ENCODE measurements at regions not wholly inside any gene's neighbourhood (a gene's known extent, or its start where the extent isn't known, plus 50 kb on each side); places are given as distances from the start of the nearest gene placed in this dataset.
A peak's percentile ranks its signal among the peaks of the same experiment; 100 is the strongest.

DNA sequence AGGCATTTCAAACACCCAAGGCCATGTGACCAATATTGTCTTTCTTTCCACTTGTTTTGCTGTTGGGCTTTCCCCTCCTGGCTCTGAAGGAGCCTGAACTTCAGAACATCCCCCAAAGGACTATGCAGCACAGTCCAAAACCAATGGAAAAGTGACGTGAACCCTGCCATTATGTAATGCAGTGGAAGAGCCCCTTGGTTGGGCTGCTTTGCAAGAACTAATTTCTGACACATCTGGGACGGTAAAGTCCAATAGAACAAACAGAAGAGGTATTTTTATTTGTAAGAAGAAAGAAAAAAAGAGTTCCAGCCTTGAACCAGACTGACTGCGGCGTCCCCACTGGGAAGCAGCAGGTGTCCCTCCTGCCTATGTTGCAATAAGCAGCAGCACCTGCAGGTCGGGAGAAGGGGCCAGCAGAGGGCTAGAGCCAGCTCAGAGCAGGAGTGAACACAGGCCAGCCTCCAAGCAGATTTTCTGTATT, 116.7 kb downstream of the CDC7 start:
- Histone ChIP-seq H3K36me3 (replicated peaks; ENCODE audit: low read depth, low read length) (no peaks in the 10 kb centered on the region), H3K27ac (ENCODE audit: low read length) (no peak overlapping the region), H3K27me3 (ENCODE audit: low read depth, low read length) (no peaks in the 10 kb centered on the region), H2AFZ (ENCODE audit: low read depth, low read length) (no peak overlapping the region), H3K9ac (ENCODE audit: low read length) (no peak overlapping the region), H3K79me2 (ENCODE audit: low read length) (no peaks in the 10 kb centered on the region), H3K4me3 (ENCODE audit: low read length) (no peak overlapping the region), H3K9me3 (ENCODE audit: insufficient read depth, low read length) (no peaks in the 10 kb centered on the region), H4K20me1 (ENCODE audit: insufficient read depth, low read length) (no peaks in the 10 kb centered on the region), H3K4me2 (ENCODE audit: low read length) (no peak overlapping the region), H3K4me1 (ENCODE audit: low read length) (no peaks in the 10 kb centered on the region)
- TF ChIP-seq, protein P1, sequence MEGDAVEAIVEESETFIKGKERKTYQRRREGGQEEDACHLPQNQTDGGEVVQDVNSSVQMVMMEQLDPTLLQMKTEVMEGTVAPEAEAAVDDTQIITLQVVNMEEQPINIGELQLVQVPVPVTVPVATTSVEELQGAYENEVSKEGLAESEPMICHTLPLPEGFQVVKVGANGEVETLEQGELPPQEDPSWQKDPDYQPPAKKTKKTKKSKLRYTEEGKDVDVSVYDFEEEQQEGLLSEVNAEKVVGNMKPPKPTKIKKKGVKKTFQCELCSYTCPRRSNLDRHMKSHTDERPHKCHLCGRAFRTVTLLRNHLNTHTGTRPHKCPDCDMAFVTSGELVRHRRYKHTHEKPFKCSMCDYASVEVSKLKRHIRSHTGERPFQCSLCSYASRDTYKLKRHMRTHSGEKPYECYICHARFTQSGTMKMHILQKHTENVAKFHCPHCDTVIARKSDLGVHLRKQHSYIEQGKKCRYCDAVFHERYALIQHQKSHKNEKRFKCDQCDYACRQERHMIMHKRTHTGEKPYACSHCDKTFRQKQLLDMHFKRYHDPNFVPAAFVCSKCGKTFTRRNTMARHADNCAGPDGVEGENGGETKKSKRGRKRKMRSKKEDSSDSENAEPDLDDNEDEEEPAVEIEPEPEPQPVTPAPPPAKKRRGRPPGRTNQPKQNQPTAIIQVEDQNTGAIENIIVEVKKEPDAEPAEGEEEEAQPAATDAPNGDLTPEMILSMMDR (IDR thresholded peaks at IDR 0.05; ENCODE audit: low read depth, low read length): peak; percentile 46
- no peak for TF ChIP-seq EZH2phosphoT487 (IDR thresholded peaks at IDR 0.05; ENCODE audit: low read depth)

DNA sequence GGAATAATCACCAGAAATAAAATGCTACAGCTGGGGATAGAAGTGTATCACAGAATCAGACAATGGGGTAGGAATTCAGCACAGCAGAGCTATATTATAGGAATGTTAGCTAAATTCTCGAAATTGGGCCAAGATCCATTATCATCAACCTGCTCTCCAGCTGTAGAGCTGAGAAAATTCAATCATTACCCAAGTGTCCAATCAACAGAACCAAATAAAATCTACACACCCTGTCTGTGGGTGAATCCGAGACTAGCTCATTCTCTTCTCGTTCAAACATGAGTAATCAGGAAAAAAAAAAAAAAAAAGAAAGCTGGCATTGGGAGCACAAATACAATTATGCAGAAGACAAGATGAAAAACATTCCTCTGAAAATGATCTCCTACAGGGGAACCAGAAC, 119.2 kb downstream of the CDC7 start:
- Histone ChIP-seq H3K9me3 (ENCODE audit: insufficient read depth, low read length) (no peaks in the 10 kb centered on the region), H3K36me3 (replicated peaks; ENCODE audit: low read depth, low read length) (no peaks in the 10 kb centered on the region), H3K4me1 (ENCODE audit: low read length) (no peaks in the 10 kb centered on the region), H3K4me3 (ENCODE audit: low read length) (no peak overlapping the region), H3K79me2 (ENCODE audit: low read length) (no peaks in the 10 kb centered on the region), H4K20me1 (ENCODE audit: insufficient read depth, low read length) (no peaks in the 10 kb centered on the region), H3K27ac (ENCODE audit: low read length) (no peak overlapping the region), H3K9ac (ENCODE audit: low read length) (no peak overlapping the region), H2AFZ (ENCODE audit: low read depth, low read length) (no peak overlapping the region), H3K27me3 (ENCODE audit: low read depth, low read length) (no peaks in the 10 kb centered on the region), H3K4me2 (ENCODE audit: low read length) (no peak overlapping the region)
- TF ChIP-seq EZH2phosphoT487 (IDR thresholded peaks at IDR 0.05; ENCODE audit: low read depth): no peak
- TF ChIP-seq, protein P1 (IDR thresholded peaks at IDR 0.05; ENCODE audit: low read depth, low read length): no peak

GRCh38 chr1:91621360-91621759, 120.7 kb downstream of the CDC7 start:
- Histone ChIP-seq H3K4me2 (ENCODE audit: low read length) (no peak overlapping the region), H3K36me3 (replicated peaks; ENCODE audit: low read depth, low read length) (no peaks in the 10 kb centered on the region), H3K79me2 (ENCODE audit: low read length) (no peaks in the 10 kb centered on the region), H3K9me3 (ENCODE audit: insufficient read depth, low read length) (no peaks in the 10 kb centered on the region), H3K4me1 (ENCODE audit: low read length) (no peaks in the 10 kb centered on the region), H3K27me3 (ENCODE audit: low read depth, low read length) (no peaks in the 10 kb centered on the region), H3K4me3 (ENCODE audit: low read length) (no peak overlapping the region), H3K27ac (ENCODE audit: low read length) (no peak overlapping the region), H2AFZ (ENCODE audit: low read depth, low read length) (no peak overlapping the region), H4K20me1 (ENCODE audit: insufficient read depth, low read length) (no peaks in the 10 kb centered on the region), H3K9ac (ENCODE audit: low read length) (no peak overlapping the region)
- TF ChIP-seq, protein P1 (IDR thresholded peaks at IDR 0.05; ENCODE audit: low read depth, low read length): no peak
- TF ChIP-seq EZH2phosphoT487 (IDR thresholded peaks at IDR 0.05; ENCODE audit: low read depth): no peak

GRCh38 chr1:91621907-91622306, 121.3 kb downstream of the CDC7 start:
- no peak overlapping the region for H2AFZ ChIP-seq (ENCODE audit: low read depth, low read length)
- H3K9me3 ChIP-seq (ENCODE audit: insufficient read depth, low read length): no peaks in the 10 kb centered on the region
- no peaks in the 10 kb centered on the region for H3K27me3 ChIP-seq (ENCODE audit: low read depth, low read length)
- H3K9ac ChIP-seq (ENCODE audit: low read length): no peak overlapping the region
- H3K79me2 ChIP-seq (ENCODE audit: low read length): no peaks in the 10 kb centered on the region
- TF ChIP-seq, protein P1 (IDR thresholded peaks at IDR 0.05; ENCODE audit: low read depth, low read length): no peak
- TF ChIP-seq EZH2phosphoT487 (IDR thresholded peaks at IDR 0.05; ENCODE audit: low read depth): no peak
- no peaks in the 10 kb centered on the region for H3K36me3 ChIP-seq (replicated peaks; ENCODE audit: low read depth, low read length)
- H4K20me1 ChIP-seq (ENCODE audit: insufficient read depth, low read length): no peaks in the 10 kb centered on the region
- no peak overlapping the region for H3K27ac ChIP-seq (ENCODE audit: low read length)
- H3K4me1 ChIP-seq (ENCODE audit: low read length): no peaks in the 10 kb centered on the region
- no peak overlapping the region for H3K4me2 ChIP-seq (ENCODE audit: low read length)
- H3K4me3 ChIP-seq (ENCODE audit: low read length): no peak overlapping the region
